ENCODE measurements at regions not wholly inside any gene's neighbourhood (a gene's known extent, or its start where the extent isn't known, plus 50 kb on each side); places are given as distances from the start of the nearest gene placed in this dataset.

DNA sequence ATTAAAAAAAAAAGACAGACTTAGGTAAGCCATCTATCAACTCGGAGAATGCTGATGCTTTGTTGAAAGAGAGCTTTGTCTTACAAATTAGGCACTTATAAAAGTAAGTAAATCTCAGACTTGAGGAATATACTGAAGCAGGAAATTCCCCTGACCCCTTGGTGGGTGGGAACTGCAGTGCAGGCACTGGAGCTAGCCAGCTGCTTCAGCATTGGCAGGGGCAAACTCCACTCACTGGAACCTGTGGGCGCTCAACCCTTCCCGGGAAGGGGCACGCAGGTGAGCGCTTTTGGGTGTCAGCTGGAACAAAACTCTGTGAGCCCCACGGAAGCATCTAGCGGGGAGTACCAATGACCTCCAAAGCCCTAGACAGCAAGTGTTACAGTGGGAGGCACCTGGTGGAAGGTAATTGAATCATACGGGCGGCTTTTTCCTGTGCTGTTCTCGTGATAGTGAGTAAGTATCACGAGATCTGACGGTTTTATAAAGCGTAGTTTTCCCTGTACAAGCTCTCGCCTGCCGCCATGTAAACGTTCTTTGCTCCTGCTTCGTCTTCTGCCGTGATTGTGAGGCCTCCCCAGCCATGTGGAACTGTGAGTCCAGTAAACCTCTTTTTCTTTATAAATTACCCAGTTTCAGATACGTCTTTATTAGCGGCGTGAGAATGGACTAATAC is 628.0 kb upstream of the CDH18 start:
- DNase-seq, result no peak

DNA sequence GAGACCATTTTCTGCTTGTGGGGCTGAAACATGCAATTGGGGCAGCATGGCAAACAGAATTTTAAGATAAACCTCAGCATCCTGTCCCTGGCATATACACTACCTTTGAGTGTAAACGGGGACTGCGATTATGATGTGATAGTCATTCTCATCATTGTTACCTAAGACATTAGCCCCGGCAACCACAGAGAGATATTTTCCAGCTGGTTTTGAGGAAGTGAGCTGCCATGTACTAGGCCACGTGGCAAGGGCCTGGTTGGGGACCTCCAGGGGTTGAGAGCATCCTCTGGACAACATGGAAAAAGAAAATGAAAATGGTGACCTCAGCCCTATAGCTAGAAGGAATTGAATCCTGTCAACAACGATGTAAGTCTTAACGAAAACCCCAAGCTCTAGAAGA is 623.6 kb upstream of the CDH18 start:
- DNase-seq, result no peak

DNA sequence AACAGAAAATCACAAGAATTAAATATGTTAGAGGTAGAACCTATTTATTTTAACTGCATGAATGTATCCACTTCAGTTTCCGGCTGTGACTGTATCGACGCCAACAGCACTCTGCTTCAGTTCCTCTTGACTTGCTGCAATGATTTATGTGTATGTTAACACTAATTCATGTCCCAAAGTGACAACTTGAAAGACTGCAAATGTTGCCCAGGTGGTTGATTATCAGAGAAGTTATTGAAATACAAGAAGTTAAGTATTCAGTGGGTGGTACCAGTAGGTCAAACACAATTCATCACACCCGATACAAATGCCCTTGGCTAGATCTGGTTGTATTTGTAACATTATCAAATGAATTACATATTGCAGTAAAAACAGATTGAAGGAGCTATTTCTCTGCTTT is 622.7 kb upstream of the CDH18 start:
- DNase-seq, result no peak

DNA sequence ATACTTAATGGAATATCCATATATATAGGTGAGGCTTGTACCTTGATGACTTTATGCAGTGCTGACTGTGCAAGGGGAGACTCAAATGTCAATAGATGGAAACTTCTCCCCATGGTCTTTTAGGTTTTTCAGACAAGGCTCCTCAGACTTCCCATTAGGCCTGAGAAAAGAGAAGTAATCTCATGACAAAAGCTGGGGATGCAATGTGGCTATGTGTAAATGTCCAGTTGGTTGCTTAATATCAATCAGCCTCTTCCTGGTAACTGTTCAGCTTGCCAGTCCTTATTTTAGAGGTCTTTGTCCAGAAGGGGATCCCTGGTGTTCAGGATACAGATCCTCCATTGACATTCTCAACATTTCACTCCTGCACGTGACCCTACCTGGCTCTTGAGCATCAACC is 621.1 kb upstream of the CDH18 start:
- DNase-seq, result no peak

DNA sequence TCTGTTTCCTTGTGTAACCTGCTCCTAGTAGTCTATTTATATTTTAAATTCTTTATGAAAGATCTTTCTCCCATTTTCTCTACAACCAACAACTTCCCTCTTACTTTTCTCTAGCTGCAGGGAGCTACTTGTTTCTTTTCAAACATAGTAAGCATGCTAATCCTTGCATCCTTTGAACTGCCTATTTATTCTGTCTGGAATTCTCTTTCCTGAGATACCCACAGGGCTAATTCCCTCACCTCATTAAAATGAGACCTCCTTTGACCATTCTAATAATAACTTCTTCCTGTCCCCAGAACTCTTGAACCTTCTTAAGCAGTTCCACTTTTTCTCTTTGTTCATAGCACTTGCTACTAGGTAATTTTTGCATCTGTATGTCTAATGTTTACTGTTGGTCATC is 620.6 kb upstream of the CDH18 start:
- no peak for DNase-seq

DNA sequence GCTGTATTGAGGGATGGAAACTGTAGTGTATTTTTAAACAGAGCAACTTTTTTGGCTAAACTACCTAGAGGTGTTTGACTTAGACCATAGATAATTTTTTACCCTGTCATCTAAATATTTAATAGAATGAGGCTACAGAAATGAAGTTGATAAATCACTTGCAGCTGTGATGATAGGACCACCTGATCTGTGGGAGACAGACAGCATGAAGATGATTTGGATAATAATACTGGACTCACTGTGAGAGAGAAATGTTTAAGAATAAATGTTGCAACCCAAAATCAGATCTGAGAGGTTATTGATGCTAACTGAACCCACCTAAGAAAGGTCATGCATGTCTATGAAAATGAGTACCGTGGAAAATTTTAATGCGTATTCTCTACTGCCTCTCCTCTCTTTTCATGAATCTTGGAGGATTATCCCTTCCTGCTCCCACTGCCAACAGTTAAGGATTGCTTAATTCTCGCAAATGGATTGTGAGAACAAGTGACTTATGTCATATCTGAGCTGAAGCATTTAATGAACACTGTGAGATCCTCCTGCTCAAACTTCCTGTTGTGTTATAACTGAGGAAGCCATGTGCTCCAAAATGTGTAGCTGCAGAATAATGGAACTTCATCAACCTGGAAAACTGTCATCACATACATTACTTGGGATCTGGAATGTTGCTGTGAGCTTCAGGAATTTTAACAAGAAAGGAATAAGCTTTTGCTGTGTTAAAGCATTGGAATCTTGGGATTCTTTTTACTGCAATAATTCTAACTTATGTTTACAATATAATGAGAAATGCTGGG is 617.9 kb upstream of the CDH18 start:
- no peak for DNase-seq

DNA sequence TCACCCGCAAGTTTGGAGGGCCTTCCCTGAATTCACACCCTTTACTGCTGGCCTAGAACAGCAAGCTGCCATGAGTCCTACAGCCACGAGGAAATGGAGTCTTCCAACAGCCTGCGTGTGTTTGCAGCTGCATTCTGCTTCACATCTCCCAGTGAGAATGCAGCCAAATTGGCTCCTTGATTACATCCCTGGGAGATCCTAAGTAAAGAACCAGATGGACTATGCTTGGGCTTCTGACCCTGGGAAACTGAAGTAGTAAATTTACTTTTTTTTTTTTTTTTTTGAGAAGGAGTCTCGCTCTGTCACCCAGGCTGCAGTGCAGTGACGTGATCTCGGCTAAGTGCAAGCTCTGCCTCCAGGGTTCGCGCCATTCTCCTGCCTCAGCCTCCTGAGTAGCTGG is 617.0 kb upstream of the CDH18 start:
- no peak for DNase-seq

DNA sequence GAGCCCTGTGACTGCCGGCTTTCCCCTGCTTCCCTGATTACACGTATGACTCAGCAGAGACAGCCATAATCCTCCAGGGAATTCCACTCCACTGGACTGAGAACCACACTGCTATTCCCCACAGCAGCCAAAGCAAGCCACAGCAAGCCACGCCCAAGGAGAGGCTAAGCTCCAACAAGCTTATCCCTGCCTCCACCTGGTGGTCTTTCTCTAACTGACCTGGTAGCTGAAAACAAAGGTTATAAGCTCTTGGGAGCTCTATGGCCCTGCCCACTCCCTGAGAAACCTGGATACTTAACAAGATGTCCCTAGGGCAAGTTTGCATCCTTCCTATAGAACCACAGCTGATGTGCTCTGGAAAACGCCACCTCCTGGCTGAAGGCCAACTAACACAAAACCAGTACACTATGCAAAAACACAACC is 613.7 kb upstream of the CDH18 start:
- no peak for DNase-seq

DNA sequence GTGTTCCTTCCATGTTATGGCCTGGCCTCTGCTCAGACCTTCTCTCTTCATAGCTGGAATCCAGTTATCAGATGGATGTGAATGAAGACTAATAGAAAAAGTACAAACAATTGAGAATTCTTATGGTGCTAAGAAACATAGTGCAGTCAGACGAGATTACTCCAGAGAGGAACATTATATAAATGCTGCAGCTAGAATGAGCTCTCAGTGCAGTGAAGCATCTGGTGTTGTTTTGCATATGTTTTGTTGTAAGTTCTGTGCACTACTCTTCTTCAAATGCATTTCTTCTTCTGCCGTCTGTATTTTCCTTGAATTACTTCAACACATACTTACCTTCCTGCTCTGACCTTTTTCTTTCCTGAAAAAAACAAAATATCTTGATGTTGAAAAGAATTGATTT is 602.4 kb upstream of the CDH18 start:
- DNase-seq, result no peak

DNA sequence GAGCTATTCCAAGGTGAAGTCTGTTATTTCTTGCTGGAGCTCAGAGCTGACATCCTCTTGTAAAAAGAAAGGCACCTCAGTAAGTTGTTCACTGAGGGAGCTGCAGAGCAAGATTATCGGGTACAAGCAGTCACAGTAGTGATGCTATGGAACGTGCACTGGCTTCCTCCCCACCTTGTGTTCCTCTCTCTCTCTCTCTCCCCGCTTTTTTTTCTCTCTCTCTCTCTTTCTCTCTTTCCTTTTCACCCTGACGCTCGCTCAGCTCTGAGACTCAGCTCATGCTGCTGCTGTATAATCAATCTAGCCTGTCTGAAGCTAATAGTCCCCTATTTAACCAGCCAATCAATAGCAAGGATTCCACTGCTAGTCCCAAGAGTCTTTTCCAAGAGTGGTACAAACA is 587.6 kb upstream of the CDH18 start:
- DNase-seq, result no peak

DNA sequence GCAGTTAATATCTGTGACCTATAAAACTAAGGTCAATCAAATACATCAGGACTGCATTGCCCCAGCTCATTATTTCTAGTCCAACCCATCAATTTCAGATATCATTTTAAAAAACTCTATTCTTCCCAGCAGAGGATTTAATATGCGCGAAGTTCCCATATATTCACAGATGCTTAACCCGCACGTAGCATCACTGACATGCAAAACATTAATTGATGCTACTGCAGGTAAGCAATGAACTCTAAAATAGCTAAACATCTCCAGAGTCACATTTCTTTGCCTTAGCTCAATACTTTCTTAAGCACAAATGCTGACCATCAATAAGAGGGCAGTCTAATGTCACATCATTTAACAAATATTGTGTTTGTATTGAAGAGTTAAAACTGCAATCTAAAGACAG is 586.6 kb upstream of the CDH18 start:
- DNase-seq, result no peak

DNA sequence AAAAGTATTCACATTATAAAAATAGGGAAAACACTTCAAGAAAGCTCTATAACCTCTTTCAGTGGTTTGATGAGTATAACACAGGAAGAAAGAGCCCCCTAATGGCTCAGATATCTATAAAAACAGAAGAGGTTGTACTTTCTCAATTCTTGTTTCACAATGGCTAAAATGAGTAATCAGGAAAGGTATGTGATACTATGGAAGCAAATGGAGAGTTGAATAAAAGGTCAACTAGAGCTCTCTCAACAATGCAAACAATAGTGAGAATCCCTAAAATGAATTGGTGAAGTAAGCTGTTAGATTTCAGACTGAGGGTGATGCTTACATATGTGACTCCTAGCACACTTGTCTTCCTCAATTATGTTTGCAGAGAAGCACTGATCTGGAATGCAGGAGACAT is 584.6 kb upstream of the CDH18 start:
- DNase-seq, result no peak

DNA sequence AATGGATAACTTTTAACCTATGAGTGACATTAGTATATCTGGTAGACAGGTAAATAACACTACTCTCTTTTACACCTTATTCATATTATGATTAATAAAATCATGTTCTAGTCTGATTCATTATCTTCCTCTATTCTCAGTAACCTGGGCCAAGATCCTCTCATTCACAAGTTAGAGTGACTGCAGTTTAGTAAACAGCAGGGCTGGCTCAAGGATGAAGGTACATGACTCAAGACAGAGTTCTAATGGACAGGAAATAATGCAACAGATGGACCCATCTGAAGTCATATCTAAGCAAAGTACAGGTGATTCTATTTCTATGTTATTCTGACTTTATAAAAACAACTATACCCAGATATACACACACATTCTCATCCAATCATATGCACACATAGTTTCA is 582.5 kb upstream of the CDH18 start:
- no peak for DNase-seq

DNA sequence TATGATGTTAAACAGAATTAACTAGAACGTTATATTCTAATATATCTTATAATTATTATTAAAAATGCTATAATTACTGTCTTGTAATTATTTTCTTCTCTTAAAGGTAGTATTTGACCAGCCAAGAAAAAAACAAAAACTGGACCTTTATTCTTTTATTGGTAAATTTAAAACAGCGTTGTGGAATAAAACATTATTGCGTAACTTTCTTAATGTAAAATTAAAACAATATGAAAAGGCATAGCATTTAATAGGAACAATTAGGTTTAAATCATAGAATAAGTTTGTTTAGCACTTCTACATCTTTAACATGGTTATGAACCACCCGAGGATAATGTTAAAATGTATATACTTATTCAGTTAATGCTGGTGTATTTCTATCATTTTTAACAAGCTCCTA is 574.5 kb upstream of the CDH18 start:
- DNase-seq, result no peak

DNA sequence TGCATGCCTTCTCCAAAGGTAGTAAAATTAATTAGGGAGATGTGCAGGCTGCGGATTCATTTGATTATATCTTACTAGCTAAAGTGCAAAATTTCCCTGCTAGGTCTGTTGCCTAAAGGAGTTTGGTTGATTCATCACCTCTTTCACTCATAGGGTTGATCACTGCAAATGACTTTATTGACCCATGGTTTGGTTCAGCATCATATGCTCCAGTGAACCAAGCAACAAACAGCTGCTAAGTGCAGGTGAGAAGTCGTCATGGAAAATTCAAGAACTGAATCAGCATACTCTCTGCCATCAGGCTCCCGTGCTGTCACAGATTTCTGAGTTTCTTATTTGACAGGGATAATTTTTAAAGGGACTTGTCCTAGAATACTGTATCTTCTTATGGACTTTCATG is 571.8 kb upstream of the CDH18 start:
- no peak for DNase-seq

DNA sequence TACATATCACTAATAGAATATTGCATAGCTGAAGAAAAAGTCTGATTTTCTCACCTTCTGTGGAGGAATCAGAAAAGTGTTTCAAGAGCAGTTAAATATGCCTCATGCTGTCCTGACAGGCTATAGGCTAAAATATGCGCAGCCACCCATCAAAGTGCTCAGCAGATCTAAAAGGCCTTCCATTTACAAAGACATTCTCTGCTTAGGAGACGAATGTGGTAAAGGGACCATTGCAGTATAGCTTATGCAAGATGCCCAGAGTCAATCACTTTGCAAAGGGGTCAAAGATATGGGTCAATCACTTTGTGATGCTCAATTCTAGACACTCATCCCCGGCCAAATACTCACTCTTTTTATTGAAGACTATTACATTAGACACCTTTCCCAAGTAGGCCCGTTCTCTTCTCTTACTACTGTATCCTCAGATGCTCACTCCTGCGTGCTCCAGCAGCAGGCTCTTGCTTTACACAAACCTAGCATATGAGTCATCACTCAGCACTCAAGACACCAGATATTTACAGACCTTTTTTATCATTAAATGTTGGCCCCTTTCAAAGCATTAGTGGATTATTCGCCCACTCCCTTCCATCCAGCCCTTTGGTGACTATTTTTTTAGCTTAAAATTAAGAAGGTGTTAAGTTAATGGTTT is 568.2 kb upstream of the CDH18 start:
- DNase-seq, result no peak

DNA sequence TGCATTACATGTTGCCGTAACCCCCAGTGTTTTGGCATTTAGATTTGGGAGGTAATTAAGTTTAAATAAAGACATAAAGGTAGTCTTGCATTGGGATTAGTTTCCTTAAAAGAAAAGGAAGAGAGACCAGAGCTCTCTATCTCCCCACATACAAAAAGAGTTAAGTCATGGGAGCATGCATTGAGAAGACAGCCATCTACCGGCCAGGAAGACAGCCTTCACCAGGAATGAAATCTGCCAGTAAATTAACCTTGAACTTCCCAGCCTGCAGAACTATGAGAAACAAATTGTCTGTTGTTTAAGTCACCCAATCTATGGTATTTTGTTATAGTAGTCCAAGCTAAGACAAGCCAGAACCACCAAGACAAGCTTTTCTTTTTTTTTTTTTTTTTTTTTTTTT is 567.0 kb upstream of the CDH18 start:
- no peak for DNase-seq

DNA sequence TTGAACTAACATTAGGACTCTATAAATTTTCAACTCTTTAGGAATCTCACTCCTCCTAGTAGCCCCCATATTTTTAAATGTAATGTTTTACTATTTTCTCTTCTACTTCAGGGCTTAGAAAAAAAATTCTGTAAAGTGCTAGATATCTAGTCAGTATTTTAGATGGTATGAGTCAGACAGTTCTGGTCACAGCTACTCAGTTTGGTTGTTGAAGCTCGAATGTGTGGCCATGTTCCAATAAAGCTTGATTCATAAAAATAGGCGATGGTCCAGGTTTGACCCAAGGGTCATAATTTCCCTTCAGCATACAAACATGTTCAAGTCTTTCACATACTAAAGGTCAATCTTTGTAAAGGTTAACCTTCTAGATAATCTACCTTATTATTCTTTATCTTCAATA is 566.0 kb upstream of the CDH18 start:
- DNase-seq, result no peak

DNA sequence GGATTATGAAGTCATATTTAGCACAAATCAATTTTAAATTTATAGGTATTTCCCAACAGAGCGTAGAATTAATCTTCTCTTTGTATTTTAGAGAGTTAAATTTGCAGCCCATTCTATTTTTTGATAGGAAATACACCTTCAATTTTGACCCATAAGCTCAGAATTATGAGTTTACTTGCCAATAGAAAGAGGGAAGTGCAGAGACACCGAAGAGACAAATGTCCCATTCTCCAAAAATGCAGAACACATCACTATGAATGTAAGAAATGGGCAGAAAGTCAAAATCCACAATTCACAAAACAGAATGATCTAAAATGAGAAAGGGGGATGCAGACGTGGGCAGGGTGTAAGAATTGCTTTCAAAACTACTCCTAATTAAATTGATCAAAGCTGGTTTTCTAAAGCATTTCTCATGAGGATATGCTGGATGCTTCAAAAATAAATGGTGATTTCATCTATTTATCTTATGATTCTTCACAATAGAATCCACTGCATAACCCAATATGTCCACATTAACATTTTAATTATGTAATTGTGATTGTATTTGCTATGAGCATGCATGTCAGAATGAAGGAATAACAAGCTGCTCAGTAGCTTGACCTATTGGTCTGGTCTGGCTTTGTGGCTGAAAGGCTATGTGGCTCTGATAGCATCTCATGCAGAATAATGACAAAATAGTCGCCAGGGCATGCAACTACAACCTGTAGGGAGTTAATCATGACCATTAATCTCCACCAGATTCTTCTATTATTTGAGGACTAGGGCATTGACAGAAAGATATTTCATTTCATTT is 550.1 kb upstream of the CDH18 start:
- DNase-seq, result no peak

DNA sequence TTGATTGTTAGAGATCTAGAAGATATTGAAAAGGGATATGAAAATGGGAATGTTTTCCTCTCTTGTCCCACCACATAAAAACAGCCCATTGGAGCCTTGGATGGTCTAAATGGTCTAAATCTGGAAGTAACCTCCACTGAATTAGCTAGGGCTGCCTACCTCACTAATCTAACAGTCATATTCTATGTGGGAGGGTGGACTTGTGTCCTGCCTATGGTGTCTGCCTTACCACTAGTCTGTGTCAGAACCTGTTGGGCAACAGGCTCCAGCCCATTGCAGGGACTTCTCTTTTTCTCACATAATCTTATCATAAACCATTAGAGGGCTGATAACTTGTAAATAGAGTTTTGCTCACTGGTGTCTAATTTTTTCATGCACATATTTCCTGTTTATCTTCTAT is 548.8 kb upstream of the CDH18 start:
- no peak for DNase-seq

DNA sequence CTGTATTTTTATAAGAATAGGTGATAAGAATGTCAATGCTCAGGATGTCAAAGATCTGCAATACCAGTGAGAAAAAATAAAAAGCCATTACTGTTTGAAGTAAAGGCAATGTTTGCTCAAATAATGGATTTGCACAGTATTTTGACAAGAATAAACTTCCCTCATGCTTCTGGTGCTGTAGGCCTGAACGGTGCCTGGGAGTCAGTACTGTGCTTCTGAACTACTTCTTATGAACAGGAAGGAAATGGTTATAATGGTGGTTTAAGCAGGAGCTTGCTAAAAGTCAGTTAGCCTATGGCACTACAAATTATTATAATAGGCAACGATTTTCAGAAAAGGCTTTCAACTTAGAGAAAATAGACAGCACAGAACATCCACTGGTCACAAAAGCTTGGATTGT is 548.3 kb upstream of the CDH18 start:
- no peak for DNase-seq

DNA sequence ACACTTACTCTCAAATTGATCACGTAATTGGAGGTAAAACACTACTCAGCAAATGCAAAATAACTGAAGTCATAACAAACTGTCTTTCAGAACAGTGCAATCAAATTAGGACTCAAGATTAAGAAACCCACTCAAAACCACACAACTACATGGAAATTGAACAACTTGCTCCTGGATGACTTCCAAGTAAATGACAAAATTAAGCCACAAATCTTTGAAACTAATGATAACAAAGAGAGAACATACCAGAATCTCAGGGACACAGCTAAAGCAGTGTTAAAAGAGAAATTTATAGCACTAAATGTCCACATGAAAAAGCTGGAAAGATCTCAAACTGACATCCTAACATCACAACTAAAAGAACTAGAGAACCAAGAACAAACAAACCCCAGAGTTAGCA is 540.5 kb upstream of the CDH18 start:
- DNase-seq, result no peak

DNA sequence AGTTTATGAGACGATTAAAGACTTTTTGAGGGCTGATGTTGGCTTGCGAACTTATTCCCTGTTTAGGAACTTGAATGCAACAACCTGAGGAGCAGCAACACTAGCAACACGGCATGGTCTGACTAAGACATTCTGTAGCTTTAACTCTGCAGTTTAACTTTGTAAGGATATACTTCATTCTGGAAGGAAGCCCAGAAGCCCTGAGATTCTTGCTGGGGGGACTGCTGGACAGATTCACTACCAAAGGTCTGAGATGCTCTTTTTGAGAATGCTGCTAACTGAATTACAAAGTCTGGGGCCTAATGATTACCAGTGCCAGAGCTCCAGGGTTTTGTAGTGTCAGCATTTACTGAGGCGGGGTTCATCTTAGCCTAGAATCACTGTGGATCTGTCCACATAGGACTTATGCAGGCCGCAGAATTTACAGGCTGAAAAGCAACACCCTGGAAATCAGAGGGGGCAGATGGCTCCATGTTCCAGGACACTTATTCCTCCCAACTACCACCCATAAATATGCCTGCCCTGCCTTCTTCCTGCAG is 537.1 kb upstream of the CDH18 start:
- no peak for DNase-seq
